HUES6 (cell line): ENCODE measurements at regions not wholly inside any gene's neighbourhood (a gene's known extent, or its start where the extent isn't known, plus 50 kb on each side); places are given as distances from the start of the nearest gene placed in this dataset.

Experiments
- H3K27ac ChIP-seq: 2 replicates; pipeline ENCODE4 v1.7.0; 2013; ENCODE audit warnings: low read depth, mild to moderate bottlenecking, low read length, inconsistent platforms
- H3K27me3 ChIP-seq: 2 replicates; pipeline ENCODE4 v1.6.1; 2013; ENCODE audit warnings: low read length; ENCODE audit not compliant: control insufficient read depth, insufficient read depth
- H3K36me3 ChIP-seq: 2 replicates; pipeline ENCODE4 v1.6.1; 2013; ENCODE audit warnings: low read length; ENCODE audit not compliant: control insufficient read depth, insufficient read depth
- H3K4me1 ChIP-seq: 2 replicates; pipeline ENCODE4 v1.6.1; 2013; ENCODE audit warnings: low read length; ENCODE audit not compliant: control insufficient read depth, insufficient read depth
- H3K4me3 ChIP-seq: 2 replicates; pipeline ENCODE4 v1.5.1; 2013; ENCODE audit warnings: low read depth, low read length
- H3K9ac ChIP-seq: one replicate; pipeline ENCODE4 v1.6.1; 2013; ENCODE audit warnings: mild to moderate bottlenecking, low read length
- H3K9me3 ChIP-seq: 2 replicates; pipeline ENCODE4 v1.6.1; 2013; ENCODE audit warnings: low read depth, low read length; ENCODE audit not compliant: control insufficient read depth, insufficient read depth

DNA sequence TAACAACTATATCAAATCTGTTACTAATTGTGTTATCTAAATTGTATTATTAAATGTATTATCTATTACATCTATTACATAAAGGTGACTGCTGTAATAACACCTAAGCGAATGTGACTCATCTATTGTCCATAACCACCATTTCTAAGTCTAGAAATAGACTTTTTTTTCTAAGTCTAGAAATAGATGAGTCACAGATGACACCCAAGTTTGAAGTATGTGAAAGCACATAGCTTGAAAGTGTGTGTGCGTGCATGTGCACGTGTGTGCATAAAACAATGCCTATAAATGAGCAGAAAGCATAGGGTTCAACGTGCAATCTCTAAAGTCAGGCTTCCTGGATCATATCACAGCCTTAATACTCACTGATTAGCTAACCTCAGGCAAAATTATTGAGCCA is 451.3 kb upstream of the USP15 start:
- H3K27me3 ChIP-seq = no peaks in the 10 kb centered on the region
- H3K27ac ChIP-seq = no peak overlapping the region
- peaks cover 30% of the 10 kb centered on the region for H3K9me3 ChIP-seq
- no peak overlapping the region for H3K4me3 ChIP-seq
- peaks cover 5% of the 10 kb centered on the region; the same call in 1 of the 2 replicates for H3K4me1 ChIP-seq
- no peak overlapping the region for H3K9ac ChIP-seq
- H3K36me3 ChIP-seq = no peaks in the 10 kb centered on the region

DNA sequence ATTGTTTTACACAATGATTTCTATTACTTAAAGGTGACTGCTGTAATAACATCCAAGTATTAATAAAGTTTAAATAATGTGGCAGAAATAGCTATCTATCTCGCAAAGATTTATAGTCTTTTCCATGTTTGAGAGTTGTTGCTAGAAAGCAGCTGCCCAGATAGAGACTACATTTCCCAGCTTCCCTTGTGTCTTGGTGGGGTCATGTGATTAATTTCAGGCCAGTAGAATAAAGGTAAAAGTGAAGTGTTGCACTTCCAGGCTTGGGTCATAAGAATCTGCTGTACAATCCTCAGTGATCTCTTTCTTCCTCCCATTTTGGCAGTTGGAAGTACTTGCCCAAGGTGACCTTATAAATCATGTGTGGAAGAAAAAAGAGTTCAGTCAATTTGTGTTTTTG is 449.7 kb upstream of the USP15 start:
- no peak overlapping the region for H3K9ac ChIP-seq
- peaks cover 30% of the 10 kb centered on the region for H3K9me3 ChIP-seq
- no peak overlapping the region for H3K4me3 ChIP-seq
- no peaks in the 10 kb centered on the region for H3K27me3 ChIP-seq
- no peaks in the 10 kb centered on the region for H3K4me1 ChIP-seq
- no peaks in the 10 kb centered on the region for H3K36me3 ChIP-seq
- H3K27ac ChIP-seq = no peak overlapping the region

- no peak overlapping the region for H3K27ac ChIP-seq
- H3K4me3 ChIP-seq = no peak overlapping the region
- H3K9ac ChIP-seq = no peak overlapping the region
- H3K27me3 ChIP-seq = no peaks in the 10 kb centered on the region
- H3K36me3 ChIP-seq = no peaks in the 10 kb centered on the region
- no peaks in the 10 kb centered on the region for H3K4me1 ChIP-seq
- H3K9me3 ChIP-seq = no peaks in the 10 kb centered on the region
Measured at GRCh38 chr12:61821381-61821780, 438.8 kb upstream of the USP15 start.

DNA sequence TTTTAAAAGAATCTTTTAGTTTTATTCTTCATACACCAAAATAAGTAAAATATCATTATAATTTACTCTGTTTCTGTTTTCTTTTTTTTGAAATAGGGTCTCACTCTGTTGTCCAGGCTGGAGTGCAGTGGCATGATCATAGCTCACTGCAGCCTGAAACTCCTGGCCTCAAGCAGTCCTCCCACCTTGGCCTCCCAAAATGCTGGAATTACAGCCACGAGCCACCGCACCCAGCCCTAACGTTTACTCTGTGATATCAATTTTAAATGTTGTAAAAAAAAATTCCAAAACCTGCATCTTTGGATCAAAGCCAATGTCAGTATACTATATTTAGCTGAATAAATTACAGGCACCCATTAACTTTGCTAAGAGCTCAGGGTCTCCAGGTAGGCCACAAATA is 437.1 kb upstream of the USP15 start:
- Histone ChIP-seq H3K4me3 (no peak overlapping the region), H3K9me3 (no peaks in the 10 kb centered on the region), H3K27ac (no peak overlapping the region), H3K27me3 (no peaks in the 10 kb centered on the region), H3K36me3 (no peaks in the 10 kb centered on the region), H3K9ac (no peak overlapping the region), H3K4me1 (no peaks in the 10 kb centered on the region)

- Histone ChIP-seq H3K27me3 (no peaks in the 10 kb centered on the region), H3K4me3 (no peak overlapping the region), H3K36me3 (no peaks in the 10 kb centered on the region), H3K9ac (no peak overlapping the region), H3K27ac (no peak overlapping the region), H3K9me3 (no peaks in the 10 kb centered on the region), H3K4me1 (no peaks in the 10 kb centered on the region)
Measured at GRCh38 chr12:61846765-61847164, 413.4 kb upstream of the USP15 start.

- H3K4me3 ChIP-seq = no peak overlapping the region
- H3K9me3 ChIP-seq = no peaks in the 10 kb centered on the region; the same call in 1 of the 2 replicates
- no peaks in the 10 kb centered on the region for H3K36me3 ChIP-seq
- H3K9ac ChIP-seq = no peak overlapping the region
- H3K27me3 ChIP-seq = no peaks in the 10 kb centered on the region
- no peak overlapping the region for H3K27ac ChIP-seq
- H3K4me1 ChIP-seq = no peaks in the 10 kb centered on the region
Measured at GRCh38 chr12:61848893-61849292, 411.3 kb upstream of the USP15 start.

GRCh38 chr12:61853945-61854344 is 406.3 kb upstream of the USP15 start:
- H3K4me1 ChIP-seq = no peaks in the 10 kb centered on the region
- no peak overlapping the region for H3K4me3 ChIP-seq
- H3K27ac ChIP-seq = no peak overlapping the region
- no peaks in the 10 kb centered on the region; the same call in 1 of the 2 replicates for H3K9me3 ChIP-seq
- no peaks in the 10 kb centered on the region for H3K27me3 ChIP-seq
- no peaks in the 10 kb centered on the region for H3K36me3 ChIP-seq
- no peak overlapping the region for H3K9ac ChIP-seq

GRCh38 chr12:61854902-61855301 is 405.3 kb upstream of the USP15 start:
- H3K27me3 ChIP-seq = no peaks in the 10 kb centered on the region
- H3K9me3 ChIP-seq = no peaks in the 10 kb centered on the region; the same call in 1 of the 2 replicates
- H3K4me3 ChIP-seq = no peak overlapping the region
- H3K27ac ChIP-seq = no peak overlapping the region
- H3K4me1 ChIP-seq = no peaks in the 10 kb centered on the region
- no peaks in the 10 kb centered on the region for H3K36me3 ChIP-seq
- no peak overlapping the region for H3K9ac ChIP-seq

- Histone ChIP-seq H3K4me1 (no peaks in the 10 kb centered on the region), H3K27me3 (no peaks in the 10 kb centered on the region), H3K36me3 (no peaks in the 10 kb centered on the region), H3K4me3 (no peak overlapping the region), H3K27ac (no peak overlapping the region), H3K9me3 (no peaks in the 10 kb centered on the region; the same call in 1 of the 2 replicates), H3K9ac (no peak overlapping the region)
Measured at GRCh38 chr12:61857968-61858367, 402.2 kb upstream of the USP15 start.

DNA sequence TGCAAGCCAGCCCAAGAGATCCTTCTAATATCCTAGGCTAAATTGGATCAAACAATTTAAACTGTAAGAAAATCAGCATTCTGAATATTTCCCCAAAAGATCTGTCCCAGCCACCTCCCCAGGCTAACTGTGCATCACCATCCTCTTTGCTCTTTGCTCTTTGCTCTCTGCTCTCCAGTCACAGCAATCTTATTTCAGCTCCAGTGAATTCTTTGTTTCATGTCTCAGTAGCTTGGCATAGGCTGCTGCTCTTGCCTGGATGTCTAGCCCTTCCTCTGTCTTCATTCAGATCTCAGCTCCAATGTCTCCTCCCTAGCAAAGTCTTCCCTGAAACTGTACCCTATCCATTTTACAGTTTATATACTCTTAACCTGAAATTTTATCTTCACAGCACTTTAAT is 399.8 kb upstream of the USP15 start:
- Histone ChIP-seq H3K27ac (no peak overlapping the region), H3K27me3 (no peaks in the 10 kb centered on the region)

GRCh38 chr12:61862986-61863385 is 397.2 kb upstream of the USP15 start:
- Histone ChIP-seq H3K27me3 (no peaks in the 10 kb centered on the region), H3K4me3 (no peak overlapping the region), H3K27ac (no peak overlapping the region), H3K9me3 (no peaks in the 10 kb centered on the region), H3K36me3 (no peaks in the 10 kb centered on the region), H3K4me1 (no peaks in the 10 kb centered on the region), H3K9ac (no peak overlapping the region)

More for the DNA sequence above, 399.8 kb upstream of the USP15 start:
- Histone ChIP-seq H3K9me3 (no peaks in the 10 kb centered on the region), H3K36me3 (no peaks in the 10 kb centered on the region), H3K9ac (no peak overlapping the region), H3K4me1 (no peaks in the 10 kb centered on the region), H3K4me3 (no peak overlapping the region)

DNA sequence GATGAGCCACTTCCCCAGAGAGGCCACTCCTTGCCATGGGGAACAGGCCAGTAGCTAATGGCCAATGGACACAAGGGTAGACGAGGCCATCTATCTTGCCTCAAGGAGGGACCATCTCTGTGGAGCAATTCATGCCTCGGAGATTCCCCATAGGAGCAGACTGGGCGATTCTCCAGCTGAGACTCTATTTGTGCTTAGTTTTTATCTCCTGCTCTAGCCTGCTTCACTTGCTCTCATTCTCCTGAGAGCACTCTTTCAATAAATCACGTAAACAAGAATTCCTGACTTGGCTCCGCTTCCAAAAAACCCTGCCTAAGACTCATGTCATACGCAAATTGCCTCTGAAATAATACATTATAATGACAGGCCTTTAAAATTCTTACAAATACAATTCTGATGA is 396.4 kb upstream of the USP15 start:
- no peaks in the 10 kb centered on the region for H3K9me3 ChIP-seq
- no peak overlapping the region for H3K27ac ChIP-seq
- H3K9ac ChIP-seq = no peak overlapping the region
- H3K4me3 ChIP-seq = no peak overlapping the region
- H3K27me3 ChIP-seq = no peaks in the 10 kb centered on the region
- no peaks in the 10 kb centered on the region for H3K4me1 ChIP-seq
- no peaks in the 10 kb centered on the region for H3K36me3 ChIP-seq
